ENCODE measurements at regions not wholly inside any gene's neighbourhood (a gene's known extent, or its start where the extent isn't known, plus 50 kb on each side); places are given as distances from the start of the nearest gene placed in this dataset.

DNA sequence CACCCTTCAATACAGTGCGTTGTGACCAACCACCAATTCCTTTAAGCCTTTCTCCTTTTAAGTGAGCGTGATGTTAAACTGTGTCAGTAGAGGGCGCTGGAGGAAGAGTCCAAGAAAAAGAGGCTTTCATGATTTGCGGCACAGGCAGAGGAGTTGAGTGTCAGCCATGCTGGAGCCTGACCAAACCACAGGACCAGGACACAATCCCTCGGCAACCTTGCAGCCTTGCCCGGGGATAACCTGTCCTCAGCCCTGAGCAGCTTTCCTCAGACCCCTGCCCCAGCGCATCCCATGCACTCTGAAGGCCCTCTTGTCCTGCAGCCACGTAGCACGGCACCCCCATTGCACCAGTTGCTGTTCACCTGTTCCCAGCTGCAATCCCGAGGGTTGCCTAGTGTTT is 53.5 kb upstream of the SMIM31 start:
- TF ChIP-seq POLR2A (IDR thresholded peaks at IDR 0.05) (no peak), POLR2AphosphoS5 (IDR thresholded peaks at IDR 0.05) (no peak)
- TF ChIP-seq, protein P1, sequence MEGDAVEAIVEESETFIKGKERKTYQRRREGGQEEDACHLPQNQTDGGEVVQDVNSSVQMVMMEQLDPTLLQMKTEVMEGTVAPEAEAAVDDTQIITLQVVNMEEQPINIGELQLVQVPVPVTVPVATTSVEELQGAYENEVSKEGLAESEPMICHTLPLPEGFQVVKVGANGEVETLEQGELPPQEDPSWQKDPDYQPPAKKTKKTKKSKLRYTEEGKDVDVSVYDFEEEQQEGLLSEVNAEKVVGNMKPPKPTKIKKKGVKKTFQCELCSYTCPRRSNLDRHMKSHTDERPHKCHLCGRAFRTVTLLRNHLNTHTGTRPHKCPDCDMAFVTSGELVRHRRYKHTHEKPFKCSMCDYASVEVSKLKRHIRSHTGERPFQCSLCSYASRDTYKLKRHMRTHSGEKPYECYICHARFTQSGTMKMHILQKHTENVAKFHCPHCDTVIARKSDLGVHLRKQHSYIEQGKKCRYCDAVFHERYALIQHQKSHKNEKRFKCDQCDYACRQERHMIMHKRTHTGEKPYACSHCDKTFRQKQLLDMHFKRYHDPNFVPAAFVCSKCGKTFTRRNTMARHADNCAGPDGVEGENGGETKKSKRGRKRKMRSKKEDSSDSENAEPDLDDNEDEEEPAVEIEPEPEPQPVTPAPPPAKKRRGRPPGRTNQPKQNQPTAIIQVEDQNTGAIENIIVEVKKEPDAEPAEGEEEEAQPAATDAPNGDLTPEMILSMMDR (IDR thresholded peaks at IDR 0.05) = peak in 1 of 3 donors; percentile 39

Measured in breast epithelium (tissue), 3 donors.